HUES64 (cell line): ENCODE measurements at regions not wholly inside any gene's neighbourhood (a gene's known extent, or its start where the extent isn't known, plus 50 kb on each side); places are given as distances from the start of the nearest gene placed in this dataset.
"Not testable (repeated sequence)": the region's sequence is repeated elsewhere in the genome, so short reads cannot be mapped to it uniquely, and the experiment has no call there.

Source experiments
- H3K27ac ChIP-seq: 2 replicates; pipeline ENCODE4 v1.7.0; 2013; ENCODE audit warnings: low read depth, low read length, inconsistent platforms
- H3K27me3 ChIP-seq: 2 replicates; pipeline ENCODE4 v1.6.1; 2013; ENCODE audit warnings: mild to moderate bottlenecking, low read length; ENCODE audit not compliant: insufficient read depth
- H3K36me3 ChIP-seq: 2 replicates; pipeline ENCODE4 v1.6.1; 2013; ENCODE audit warnings: mild to moderate bottlenecking, low read length; ENCODE audit not compliant: insufficient read depth
- H3K4me1 ChIP-seq: 2 replicates; pipeline ENCODE4 v1.6.1; 2013; ENCODE audit warnings: mild to moderate bottlenecking, low read length, moderate library complexity; ENCODE audit not compliant: insufficient read depth
- H3K4me3 ChIP-seq: 2 replicates; pipeline ENCODE4 v1.5.1; 2013; ENCODE audit warnings: mild to moderate bottlenecking, low read length, moderate library complexity
- H3K9ac ChIP-seq: 2 replicates; pipeline ENCODE4 v1.6.1; 2013; ENCODE audit warnings: mild to moderate bottlenecking, low read depth, low read length
- H3K9me3 ChIP-seq: 2 replicates; pipeline ENCODE4 v1.6.1; 2013; ENCODE audit warnings: low read depth, low read length; ENCODE audit not compliant: insufficient read depth
- WGBS: fragments of 150-250, 120-280 bp; methylation state at CpG from one replicate; pipeline ENCODE4 v1.1.7; 2013; ENCODE audit warnings: missing lambda C conversion rate; 5-methylcytosine and 5-hydroxymethylcytosine counted together

GRCh38 chr1:120648915-120649623 is 74.7 kb upstream of the NBPF26 start:
- WGBS, result no CpG with 5 or more reads among the region's 7 CpGs
- not testable (repeated sequence) for H3K4me3 ChIP-seq, H3K27me3 ChIP-seq, H3K4me1 ChIP-seq, H3K9ac ChIP-seq, H3K27ac ChIP-seq, H3K36me3 ChIP-seq, H3K9me3 ChIP-seq

GRCh38 chr1:120649730-120650129 is 74.0 kb upstream of the NBPF26 start:
- no CpG with 5 or more reads among the region's 2 CpGs for WGBS
- H3K27ac ChIP-seq, result not testable (repeated sequence)

GRCh38 chr1:120654114-120654513 is 69.6 kb upstream of the NBPF26 start:
- not testable (repeated sequence) for H3K27ac ChIP-seq, H3K4me3 ChIP-seq, H3K9me3 ChIP-seq, H3K9ac ChIP-seq, H3K27me3 ChIP-seq, H3K4me1 ChIP-seq, H3K36me3 ChIP-seq
- no CpG with 5 or more reads among the region's 6 CpGs for WGBS

More at GRCh38 chr1:120649730-120650129, 74.0 kb upstream of the NBPF26 start:
- H3K9ac ChIP-seq, H3K27me3 ChIP-seq, H3K4me1 ChIP-seq, H3K36me3 ChIP-seq, H3K9me3 ChIP-seq, H3K4me3 ChIP-seq: not testable (repeated sequence)

GRCh38 chr1:120655394-120655793 is 68.4 kb upstream of the NBPF26 start:
- H3K27ac ChIP-seq, H3K9ac ChIP-seq, H3K4me1 ChIP-seq, H3K27me3 ChIP-seq, H3K9me3 ChIP-seq, H3K36me3 ChIP-seq, H3K4me3 ChIP-seq: not testable (repeated sequence)
- WGBS, result no CpG with 5 or more reads among the region's 8 CpGs

GRCh38 chr1:120656116-120656515 is 67.6 kb upstream of the NBPF26 start:
- H3K4me3 ChIP-seq, H3K27ac ChIP-seq, H3K36me3 ChIP-seq, H3K9ac ChIP-seq, H3K4me1 ChIP-seq, H3K9me3 ChIP-seq, H3K27me3 ChIP-seq: not testable (repeated sequence)
- no CpG with 5 or more reads among the region's 5 CpGs for WGBS

- H3K27ac ChIP-seq, H3K4me1 ChIP-seq, H3K9ac ChIP-seq, H3K9me3 ChIP-seq, H3K36me3 ChIP-seq, H3K27me3 ChIP-seq, H3K4me3 ChIP-seq: not testable (repeated sequence)
- WGBS, result no CpG with 5 or more reads among the region's 2 CpGs
Measured at GRCh38 chr1:120657804-120658203, 65.9 kb upstream of the NBPF26 start.

- H3K4me1 ChIP-seq, H3K4me3 ChIP-seq, H3K27ac ChIP-seq, H3K27me3 ChIP-seq, H3K9me3 ChIP-seq, H3K36me3 ChIP-seq, H3K9ac ChIP-seq: not testable (repeated sequence)
Measured at GRCh38 chr1:120658622-120659021, 65.1 kb upstream of the NBPF26 start.

GRCh38 chr1:120659133-120659532 is 64.6 kb upstream of the NBPF26 start:
- WGBS, result no CpG with 5 or more reads among the region's 2 CpGs
- not testable (repeated sequence) for H3K9ac ChIP-seq, H3K36me3 ChIP-seq, H3K9me3 ChIP-seq, H3K27ac ChIP-seq, H3K4me1 ChIP-seq, H3K27me3 ChIP-seq, H3K4me3 ChIP-seq

- peak overlapping the region; percentile 40; the same call in 1 of the 2 replicates for H3K4me3 ChIP-seq
- WGBS, result 10% methylated on average over 4 of the region's 22 CpGs
- not testable (repeated sequence) for H3K27me3 ChIP-seq, H3K36me3 ChIP-seq, H3K27ac ChIP-seq, H3K9ac ChIP-seq, H3K4me1 ChIP-seq, H3K9me3 ChIP-seq
Measured at GRCh38 chr1:120664376-120665249, 59.1 kb upstream of the NBPF26 start.

GRCh38 chr1:120665250-120665577 is 58.5 kb upstream of the NBPF26 start:
- not testable (repeated sequence) for H3K4me1 ChIP-seq, H3K36me3 ChIP-seq, H3K27me3 ChIP-seq, H3K9me3 ChIP-seq, H3K27ac ChIP-seq, H3K9ac ChIP-seq
- 3% methylated on average over 7 of the region's 33 CpGs for WGBS
- peak overlapping the region; percentile 40; the same call in 1 of the 2 replicates for H3K4me3 ChIP-seq

GRCh38 chr1:120668187-120668586 is 55.6 kb upstream of the NBPF26 start:
- H3K9me3 ChIP-seq, H3K27me3 ChIP-seq, H3K27ac ChIP-seq, H3K9ac ChIP-seq, H3K4me1 ChIP-seq, H3K4me3 ChIP-seq, H3K36me3 ChIP-seq: not testable (repeated sequence)
- no CpG with 5 or more reads among the region's 1 CpG for WGBS
